CD4-positive, CD25-positive, alpha-beta regulatory T cell (primary cell): ENCODE measurements at regions not wholly inside any gene's neighbourhood (a gene's known extent, or its start where the extent isn't known, plus 50 kb on each side); places are given as distances from the start of the nearest gene placed in this dataset.
A peak's percentile ranks its signal among the peaks of the same experiment; 100 is the strongest.

ENCODE experiments used
- ATAC-seq, 2 donors: fragments of 150-1000 bp; cut with Tn5 transposase; one replicate each; pipeline ENCODE4 v1.10.0; 2021; ENCODE audit warnings: low read depth in 2 of 2, moderate number of reproducible peaks in 2 of 2, moderate library complexity in 1 of 2
- DNase-seq, 3 donors: peaks; one replicate each; pipeline versions ENCODE4 v3.0.0 to v3.0.0-alpha.2; 2012 to 2022; ENCODE audit warnings: mixed read lengths in 1 of 3
- H3K27ac ChIP-seq: one replicate; pipeline ENCODE4 v1.7.0; 2013; ENCODE audit warnings: mild to moderate bottlenecking, low read length; ENCODE audit not compliant: insufficient read depth, poor library complexity, severe bottlenecking
- H3K27me3 ChIP-seq: one replicate; pipeline ENCODE4 v1.7.0; 2013; ENCODE audit warnings: low read length; ENCODE audit not compliant: control insufficient read depth, insufficient read depth
- H3K36me3 ChIP-seq: one replicate; pipeline ENCODE4 v1.7.0; 2013; ENCODE audit warnings: mild to moderate bottlenecking, low read length, moderate library complexity; ENCODE audit not compliant: control insufficient read depth, insufficient read depth
- H3K4me1 ChIP-seq: 2 replicates; pipeline ENCODE4 v1.7.0; 2013; ENCODE audit warnings: mild to moderate bottlenecking, low read length; ENCODE audit not compliant: insufficient read depth, control insufficient read depth, poor library complexity, severe bottlenecking
- H3K4me3 ChIP-seq: one replicate; pipeline ENCODE4 v1.7.0; 2013; ENCODE audit warnings: low read depth, mild to moderate bottlenecking, low read length, moderate library complexity
- H3K9me3 ChIP-seq, 2 experiments: 1 replicate in 1 of 2; 2 replicates in 1 of 2; pipeline ENCODE4 v1.7.0; 2013; ENCODE audit warnings: low read length in 2 of 2, mild to moderate bottlenecking in 1 of 2, moderate library complexity in 1 of 2; ENCODE audit not compliant: control insufficient read depth in 2 of 2
- H3K27ac Mint-ChIP-seq, 3 donors: one replicate each; pipeline ENCODE4 v1.8.0; 2020 to 2022; ENCODE audit warnings: mild to moderate bottlenecking in 3 of 3, mixed read lengths in 3 of 3, moderate library complexity in 2 of 3
- H3K27me3 Mint-ChIP-seq: one replicate; pipeline ENCODE4 v1.8.0; 2022; ENCODE audit warnings: mild to moderate bottlenecking, mixed read lengths
- H3K36me3 Mint-ChIP-seq: one replicate; pipeline ENCODE4 v1.8.0; 2020; ENCODE audit warnings: mixed read lengths
- H3K4me1 Mint-ChIP-seq, 4 donors: one replicate each; pipeline ENCODE4 v1.8.0; 2020 to 2022; ENCODE audit warnings: mixed read lengths in 4 of 4, mild to moderate bottlenecking in 1 of 4
- H3K4me3 Mint-ChIP-seq, 4 donors: one replicate each; pipeline ENCODE4 v1.8.0; 2020 to 2022; ENCODE audit warnings: mild to moderate bottlenecking in 4 of 4, mixed read lengths in 4 of 4, moderate library complexity in 3 of 4
- H3K9me3 Mint-ChIP-seq, 7 donors: one replicate each; pipeline ENCODE4 v1.8.0; 2020 to 2022; ENCODE audit warnings: mixed read lengths in 7 of 7, mild to moderate bottlenecking in 3 of 7, moderate library complexity in 2 of 7

DNA sequence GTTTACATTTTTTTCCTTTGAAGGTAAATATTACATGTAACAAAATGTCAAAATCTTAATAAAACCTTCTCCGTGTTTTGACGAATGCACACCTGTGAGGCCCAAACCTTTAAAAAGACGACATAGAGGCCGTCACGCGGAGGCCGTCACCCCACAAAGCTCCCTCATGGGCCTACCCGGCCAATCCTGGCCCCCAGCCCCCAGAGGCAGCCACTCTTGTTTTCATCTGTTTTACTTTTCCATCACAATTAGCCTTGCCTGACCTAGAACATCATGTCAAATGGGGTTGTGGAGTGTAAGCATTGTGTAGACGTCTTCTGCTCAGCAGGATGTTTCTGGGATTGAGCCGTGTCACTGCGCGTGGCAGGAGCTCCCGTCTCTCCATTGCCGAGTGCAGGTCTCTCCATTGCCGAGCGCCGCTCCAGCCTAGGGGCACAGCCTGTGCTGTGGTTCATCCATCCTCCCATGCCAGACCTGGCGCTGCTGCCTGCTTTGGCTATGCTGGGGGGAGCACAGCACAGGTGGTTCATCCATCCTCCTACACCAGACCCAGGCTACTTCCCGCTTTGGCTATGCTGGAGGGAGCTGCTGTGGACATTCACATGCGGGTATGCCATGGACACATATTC, 52.2 kb upstream of the IRX4 start:
- no peak for ATAC-seq
- Histone ChIP-seq H3K27ac (no peak overlapping the region), H3K36me3 (no peaks in the 10 kb centered on the region), H3K4me3 (no peak overlapping the region), H3K9me3 (no peaks in the 10 kb centered on the region), H3K4me1 (no peaks in the 10 kb centered on the region), H3K27me3 (peaks cover 10% of the 10 kb centered on the region)
- H3K27ac Mint-ChIP-seq = no peak overlapping the region
- H3K36me3 Mint-ChIP-seq = no peaks in the 10 kb centered on the region
- no peak overlapping the region for H3K4me3 Mint-ChIP-seq
- H3K27me3 Mint-ChIP-seq = peaks cover 28% of the 10 kb centered on the region
- H3K4me1 Mint-ChIP-seq = peaks cover 0 to 2% (median 0%) of the 10 kb centered on the region in 4 donors
- peaks cover 0 to 1% (median 0%) of the 10 kb centered on the region in 7 donors for H3K9me3 Mint-ChIP-seq
- no peak for DNase-seq

DNA sequence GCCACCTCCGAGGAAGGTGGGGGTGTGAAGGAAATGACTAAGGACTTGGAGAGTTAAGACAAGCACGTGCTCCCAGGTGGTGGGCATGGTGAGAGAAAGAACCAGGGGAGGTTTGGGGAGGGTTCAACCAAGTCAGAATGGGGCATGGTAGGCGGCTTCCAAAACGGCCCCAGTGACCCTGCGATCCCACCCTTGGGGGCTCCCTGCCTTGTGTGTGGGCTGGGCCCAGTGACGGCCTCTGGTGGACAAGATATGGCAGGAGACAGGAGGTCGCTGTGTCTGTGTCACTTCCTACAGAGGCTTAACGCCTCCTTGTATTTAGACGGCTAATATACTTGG, 51.3 kb upstream of the IRX4 start:
- H3K27ac Mint-ChIP-seq = peak overlapping the region in 1 of 3 donors; percentile 73
- H3K9me3 Mint-ChIP-seq = peaks cover 0 to 1% (median 0%) of the 10 kb centered on the region in 7 donors
- H3K27me3 Mint-ChIP-seq = peaks cover 28% of the 10 kb centered on the region
- Histone ChIP-seq H3K9me3 (no peaks in the 10 kb centered on the region), H3K27ac (no peak overlapping the region), H3K36me3 (no peaks in the 10 kb centered on the region), H3K27me3 (peaks cover 17% of the 10 kb centered on the region), H3K4me1 (no peaks in the 10 kb centered on the region), H3K4me3 (no peak overlapping the region)
- DNase-seq (no peak), ATAC-seq (no peak)
- peaks cover 0 to 2% (median 0%) of the 10 kb centered on the region in 4 donors for H3K4me1 Mint-ChIP-seq
- H3K4me3 Mint-ChIP-seq = no peak overlapping the region
- no peaks in the 10 kb centered on the region for H3K36me3 Mint-ChIP-seq

DNA sequence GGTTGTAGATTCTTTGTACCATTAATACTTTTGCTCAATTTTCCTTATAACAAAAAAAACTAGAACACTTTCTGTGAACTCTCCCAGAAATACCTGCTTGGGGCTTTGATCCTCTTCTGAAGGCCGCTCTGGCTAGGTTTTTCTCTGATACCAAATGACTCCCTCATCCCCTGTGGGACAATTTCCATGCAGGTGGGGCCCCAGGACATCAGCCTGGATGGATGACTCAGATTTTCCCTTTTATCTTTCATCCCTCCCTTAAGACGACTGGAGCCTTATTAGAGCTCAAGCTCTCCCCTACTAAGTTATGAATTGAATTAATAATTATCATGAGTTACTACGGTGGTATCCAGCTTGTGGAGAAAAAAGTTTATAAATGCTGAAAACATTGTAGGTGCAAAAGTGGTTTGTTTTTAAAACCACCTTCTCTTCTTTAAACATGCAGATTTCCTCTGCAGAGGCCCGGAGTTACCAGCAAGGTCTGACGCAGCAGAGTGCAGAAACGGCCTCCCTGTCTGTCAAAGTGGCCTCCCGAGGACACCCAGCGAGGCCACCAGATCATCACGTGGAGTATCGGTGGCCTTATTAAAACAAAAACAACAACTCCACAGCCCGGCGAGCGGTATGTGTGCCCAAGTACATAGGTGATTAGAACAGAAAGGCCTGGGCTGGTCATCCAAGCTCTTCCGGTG, 50.8 kb upstream of the IRX4 start:
- no peak for DNase-seq
- no peak overlapping the region for H3K4me3 Mint-ChIP-seq
- peaks cover 0 to 2% (median 0%) of the 10 kb centered on the region in 4 donors for H3K4me1 Mint-ChIP-seq
- peak overlapping the region in 1 of 3 donors; percentile 73 for H3K27ac Mint-ChIP-seq
- H3K4me3 ChIP-seq = no peak overlapping the region
- H3K27me3 ChIP-seq = peaks cover 21% of the 10 kb centered on the region
- no peaks in the 10 kb centered on the region for H3K9me3 ChIP-seq
- H3K27ac ChIP-seq = no peak overlapping the region
- peaks cover 0 to 1% (median 0%) of the 10 kb centered on the region in 7 donors for H3K9me3 Mint-ChIP-seq
- ATAC-seq = no peak
- H3K4me1 ChIP-seq = no peaks in the 10 kb centered on the region
- H3K36me3 Mint-ChIP-seq = no peaks in the 10 kb centered on the region
- peaks cover 28% of the 10 kb centered on the region for H3K27me3 Mint-ChIP-seq
- no peaks in the 10 kb centered on the region for H3K36me3 ChIP-seq
